HCT116 (cell line): ENCODE measurements at regions not wholly inside any gene's neighbourhood (a gene's known extent, or its start where the extent isn't known, plus 50 kb on each side); places are given as distances from the start of the nearest gene placed in this dataset.

Experiments used
- EGR1 ChIP-seq: IDR thresholded peaks from 2 replicates; pipeline ENCODE4 v1.6.1; 2012; ENCODE audit warnings: low read depth
- EZH2 ChIP-seq: fragments of 200-600 bp; sonication (generic); IDR thresholded peaks from 2 replicates; pipeline ENCODE4 v1.6.1; 2017; ENCODE audit warnings: antibody characterized with exemption, mixed run types
- EZH2phosphoT487 ChIP-seq: fragments of 200-600 bp; IDR thresholded peaks from 2 replicates; pipeline ENCODE4 v1.6.1; 2018; ENCODE audit warnings: antibody characterized with exemption, borderline replicate concordance
- FOSL1 ChIP-seq: IDR thresholded peaks from 2 replicates; pipeline ENCODE4 v1.6.1; 2012; ENCODE audit warnings: low read depth
- POLR2A ChIP-seq: IDR thresholded peaks from 2 replicates; pipeline ENCODE4 v1.7.0; 2011; ENCODE audit warnings: borderline replicate concordance; ENCODE audit not compliant: insufficient read depth, insufficient read length; ENCODE audit errors: extremely low read depth
- POLR2AphosphoS5 ChIP-seq: IDR thresholded peaks from 2 replicates; pipeline ENCODE4 v1.6.1; 2011; ENCODE audit warnings: mild to moderate bottlenecking, low read depth, low read length, moderate library complexity
- RAD21 ChIP-seq: IDR thresholded peaks from 2 replicates; pipeline ENCODE4 v1.6.1; 2012; ENCODE audit warnings: low read depth, mild to moderate bottlenecking
- SIN3A ChIP-seq: IDR thresholded peaks from 2 replicates; pipeline ENCODE4 v1.6.1; 2012; ENCODE audit warnings: low read depth
- SP1 ChIP-seq: IDR thresholded peaks from 2 replicates; pipeline ENCODE4 v1.6.1; 2012; ENCODE audit warnings: low read depth
- TCF7L2 ChIP-seq: IDR thresholded peaks from 2 replicates; pipeline ENCODE4 v1.7.0; 2011; ENCODE audit warnings: borderline replicate concordance, inconsistent platforms; ENCODE audit not compliant: insufficient read depth, insufficient read length; ENCODE audit errors: extremely low read depth
- ZFX ChIP-seq: fragments of 450-650 bp; IDR thresholded peaks from 2 replicates; pipeline ENCODE4 v1.6.1; 2017
- TF ChIP-seq, protein P1 (sequence below), 3 experiments: fragments of 200-600 bp in 1 of 3; sonication (generic) in 1 of 3; IDR thresholded peaks in 2 of 3; conservative IDR thresholded peaks in 1 of 3; 2 replicates each; pipeline ENCODE4 v1.5.1; 2012 to 2017; ENCODE audit warnings: low read depth in 2 of 3, low read length in 2 of 3, antibody characterized with exemption in 1 of 3, borderline replicate concordance in 1 of 3, control low read depth in 1 of 3, mild to moderate bottlenecking in 1 of 3, mixed read lengths in 1 of 3, mixed run types in 1 of 3, moderate library complexity in 1 of 3; ENCODE audit not compliant: insufficient read depth in 1 of 3
- TF ChIP-seq, protein P2 (sequence below): IDR thresholded peaks from 2 replicates; pipeline ENCODE4 v1.6.1; 2011; ENCODE audit warnings: mild to moderate bottlenecking, low read length, moderate library complexity; ENCODE audit not compliant: insufficient replicate concordance; ENCODE audit errors: extremely low read depth

DNA sequence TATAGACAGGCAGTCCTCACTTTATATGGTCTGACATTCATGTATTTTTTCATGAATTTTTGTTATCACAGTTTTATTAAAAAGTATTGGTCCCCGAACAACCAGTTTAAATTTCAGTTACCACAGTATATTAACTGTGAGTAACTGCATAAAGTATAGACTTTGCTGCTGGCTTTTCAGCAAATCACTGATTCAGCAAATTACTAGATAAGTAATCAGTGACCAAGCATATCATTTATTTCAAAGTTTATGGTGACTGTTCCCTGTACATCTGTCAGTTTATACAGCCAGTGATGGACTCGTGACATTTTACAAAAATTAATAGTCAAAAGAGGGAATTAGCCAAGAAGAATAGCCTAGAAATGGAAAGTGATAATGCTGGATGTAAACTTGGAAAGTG is 266.7 kb upstream of the CHRM2 start:
- TF ChIP-seq, protein P1, sequence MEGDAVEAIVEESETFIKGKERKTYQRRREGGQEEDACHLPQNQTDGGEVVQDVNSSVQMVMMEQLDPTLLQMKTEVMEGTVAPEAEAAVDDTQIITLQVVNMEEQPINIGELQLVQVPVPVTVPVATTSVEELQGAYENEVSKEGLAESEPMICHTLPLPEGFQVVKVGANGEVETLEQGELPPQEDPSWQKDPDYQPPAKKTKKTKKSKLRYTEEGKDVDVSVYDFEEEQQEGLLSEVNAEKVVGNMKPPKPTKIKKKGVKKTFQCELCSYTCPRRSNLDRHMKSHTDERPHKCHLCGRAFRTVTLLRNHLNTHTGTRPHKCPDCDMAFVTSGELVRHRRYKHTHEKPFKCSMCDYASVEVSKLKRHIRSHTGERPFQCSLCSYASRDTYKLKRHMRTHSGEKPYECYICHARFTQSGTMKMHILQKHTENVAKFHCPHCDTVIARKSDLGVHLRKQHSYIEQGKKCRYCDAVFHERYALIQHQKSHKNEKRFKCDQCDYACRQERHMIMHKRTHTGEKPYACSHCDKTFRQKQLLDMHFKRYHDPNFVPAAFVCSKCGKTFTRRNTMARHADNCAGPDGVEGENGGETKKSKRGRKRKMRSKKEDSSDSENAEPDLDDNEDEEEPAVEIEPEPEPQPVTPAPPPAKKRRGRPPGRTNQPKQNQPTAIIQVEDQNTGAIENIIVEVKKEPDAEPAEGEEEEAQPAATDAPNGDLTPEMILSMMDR (IDR thresholded peaks at IDR 0.05 in 2 of 3, conservative IDR thresholded peaks at IDR 0.05 in 1 of 3; ENCODE audit: borderline replicate concordance in 1 of 3, insufficient read depth in 1 of 3, low read depth in 2 of 3, low read length in 2 of 3): no peak
- TF ChIP-seq, protein P2, sequence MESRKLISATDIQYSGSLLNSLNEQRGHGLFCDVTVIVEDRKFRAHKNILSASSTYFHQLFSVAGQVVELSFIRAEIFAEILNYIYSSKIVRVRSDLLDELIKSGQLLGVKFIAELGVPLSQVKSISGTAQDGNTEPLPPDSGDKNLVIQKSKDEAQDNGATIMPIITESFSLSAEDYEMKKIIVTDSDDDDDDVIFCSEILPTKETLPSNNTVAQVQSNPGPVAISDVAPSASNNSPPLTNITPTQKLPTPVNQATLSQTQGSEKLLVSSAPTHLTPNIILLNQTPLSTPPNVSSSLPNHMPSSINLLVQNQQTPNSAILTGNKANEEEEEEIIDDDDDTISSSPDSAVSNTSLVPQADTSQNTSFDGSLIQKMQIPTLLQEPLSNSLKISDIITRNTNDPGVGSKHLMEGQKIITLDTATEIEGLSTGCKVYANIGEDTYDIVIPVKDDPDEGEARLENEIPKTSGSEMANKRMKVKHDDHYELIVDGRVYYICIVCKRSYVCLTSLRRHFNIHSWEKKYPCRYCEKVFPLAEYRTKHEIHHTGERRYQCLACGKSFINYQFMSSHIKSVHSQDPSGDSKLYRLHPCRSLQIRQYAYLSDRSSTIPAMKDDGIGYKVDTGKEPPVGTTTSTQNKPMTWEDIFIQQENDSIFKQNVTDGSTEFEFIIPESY: no peak
- TF ChIP-seq POLR2A: no peak
- no peak for TF ChIP-seq FOSL1
- no peak for TF ChIP-seq SP1
- TF ChIP-seq TCF7L2: no peak
- TF ChIP-seq EZH2phosphoT487: no peak
- TF ChIP-seq ZFX: no peak
- TF ChIP-seq POLR2AphosphoS5: no peak
- no peak for TF ChIP-seq EZH2
- TF ChIP-seq EGR1: no peak
- no peak for TF ChIP-seq SIN3A
- no peak for TF ChIP-seq RAD21
